Tibial nerve (tissue), 4 donors: ENCODE measurements at regions not wholly inside any gene's neighbourhood (a gene's known extent, or its start where the extent isn't known, plus 50 kb on each side); places are given as distances from the start of the nearest gene placed in this dataset.

Experiments
- DNase-seq, 2 donors: peaks; one replicate each; pipeline ENCODE4 v3.0.0-alpha.2; 2019; ENCODE audit warnings: low spot score in 2 of 2
- H3K27ac ChIP-seq, 4 donors: fragments of 200-600 bp; sonication (generic) in 3 of 4; one replicate each; pipeline ENCODE4 v1.5.1; 2017 to 2019; ENCODE audit warnings: mild to moderate bottlenecking in 1 of 4
- H3K27me3 ChIP-seq, 2 donors: fragments of 200-600 bp; sonication (generic) in 1 of 2; one replicate each; pipeline versions ENCODE4 v1.5.1 to v1.6.0; 2017 to 2019
- H3K36me3 ChIP-seq, 3 donors: fragments of 200-600 bp; sonication (generic); one replicate each; pipeline ENCODE4 v1.5.1; 2018 to 2019
- H3K4me1 ChIP-seq, 4 donors: fragments of 200-600 bp; sonication (generic) in 3 of 4; one replicate each; pipeline ENCODE4 v1.5.1; 2017 to 2019
- H3K4me3 ChIP-seq, 4 donors: fragments of 200-600 bp; sonication (generic) in 3 of 4; one replicate each; pipeline ENCODE4 v1.5.1; 2017 to 2019; ENCODE audit warnings: mild to moderate bottlenecking in 1 of 4, moderate library complexity in 1 of 4
- H3K9me3 ChIP-seq, 4 donors: fragments of 200-600 bp; sonication (generic) in 3 of 4; one replicate each; pipeline ENCODE4 v1.5.1; 2017 to 2019
- CTCF ChIP-seq, 5 experiments: fragments of 200-600 bp in 3 of 5; fragments of 450-650 bp in 2 of 5; sonication (generic) in 3 of 5; IDR thresholded peaks; one replicate each; pipeline ENCODE4 v1.5.1; 2016 to 2019; ENCODE audit warnings: antibody characterized with exemption in 5 of 5, mild to moderate bottlenecking in 3 of 5, moderate library complexity in 2 of 5
- EP300 ChIP-seq, 2 donors: sonication (generic); formaldehyde crosslinking; IDR thresholded peaks; one replicate each; pipeline ENCODE4 v1.6.1; 2017; ENCODE audit warnings: antibody characterized with exemption in 2 of 2, mild to moderate bottlenecking in 1 of 2
- POLR2A ChIP-seq, 2 donors: fragments of 450-650 bp; IDR thresholded peaks; one replicate each; pipeline ENCODE4 v1.6.1; 2017; ENCODE audit warnings: antibody characterized with exemption in 2 of 2, mild to moderate bottlenecking in 2 of 2, moderate library complexity in 2 of 2
- WGBS, 2 donors: methylation state at CpG; one replicate each; pipeline ENCODE4 v1.1.5; 2018; 5-methylcytosine and 5-hydroxymethylcytosine counted together

DNA sequence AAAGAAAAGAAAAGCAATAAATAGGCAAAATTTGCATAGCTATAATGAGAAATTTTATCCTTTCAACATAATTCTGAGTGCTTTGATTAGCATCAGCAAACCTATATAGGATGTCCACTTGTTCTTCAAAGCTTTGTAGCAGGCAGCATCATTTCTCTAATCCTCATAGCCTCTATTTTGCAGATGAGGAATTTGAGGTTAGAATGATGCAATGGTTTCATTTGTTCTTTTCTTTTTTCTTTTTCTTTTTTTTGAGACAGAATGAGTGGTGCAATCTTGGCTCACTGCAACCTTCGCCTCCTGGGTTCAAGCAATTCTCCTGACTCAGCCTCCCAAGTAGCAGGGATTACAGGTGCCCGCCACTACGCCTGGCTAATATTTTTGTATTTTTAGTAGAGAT, 594.4 kb downstream of the TOX3 start:
- Histone ChIP-seq H3K4me1 (no peaks in the 10 kb centered on the region), H3K27ac (no peak overlapping the region), H3K36me3 (no peaks in the 10 kb centered on the region), H3K4me3 (no peak overlapping the region), H3K9me3 (no peaks in the 10 kb centered on the region), H3K27me3 (no peaks in the 10 kb centered on the region)
- DNase-seq: no peak
- WGBS, 2 donors: 93 to 96% methylated on average over 3 of the region's 3 CpGs
- no peak for TF ChIP-seq CTCF (IDR thresholded peaks at IDR 0.05)
- TF ChIP-seq POLR2A (IDR thresholded peaks at IDR 0.05): no peak
- no peak for TF ChIP-seq EP300 (IDR thresholded peaks at IDR 0.05)

DNA sequence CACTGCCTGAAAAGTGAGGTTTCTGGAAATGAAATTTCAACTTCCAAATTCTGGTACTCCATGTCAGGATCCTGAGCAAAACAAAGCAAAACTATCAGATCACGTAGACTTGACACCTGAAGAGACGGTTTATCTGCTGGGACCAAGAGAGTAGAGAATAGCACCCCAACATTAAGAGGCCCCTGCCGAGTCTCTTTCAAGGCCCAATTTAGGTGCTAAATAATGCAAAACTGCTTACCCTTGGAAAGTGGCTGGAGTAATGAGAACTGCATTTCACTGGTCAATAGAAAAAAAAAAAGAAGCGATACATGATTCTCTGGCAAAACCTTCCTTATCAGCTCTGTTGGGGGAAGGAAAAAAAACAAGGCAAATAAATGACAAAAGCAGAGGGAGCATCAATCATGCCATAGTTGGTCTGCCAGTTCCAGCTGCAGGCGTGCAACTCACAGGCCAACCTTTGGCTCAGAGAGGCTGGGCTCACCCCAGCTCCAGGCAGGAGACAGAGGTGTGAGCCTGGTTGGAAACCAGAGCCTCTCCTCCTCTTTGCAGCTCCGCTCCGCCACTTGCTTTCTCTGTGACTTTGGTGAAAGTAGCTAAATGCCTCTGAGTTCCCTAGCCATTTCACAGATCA, 595.2 kb downstream of the TOX3 start:
- Histone ChIP-seq H3K4me1 (no peaks in the 10 kb centered on the region), H3K27ac (no peak overlapping the region), H3K27me3 (no peaks in the 10 kb centered on the region), H3K9me3 (no peaks in the 10 kb centered on the region), H3K36me3 (no peaks in the 10 kb centered on the region), H3K4me3 (no peak overlapping the region)
- WGBS, 2 donors: 73 to 74% methylated on average over 7 of the region's 7 CpGs
- DNase-seq: no peak
- no peak for TF ChIP-seq EP300 (IDR thresholded peaks at IDR 0.05)
- no peak for TF ChIP-seq POLR2A (IDR thresholded peaks at IDR 0.05)
- no peak for TF ChIP-seq CTCF (IDR thresholded peaks at IDR 0.05)

DNA sequence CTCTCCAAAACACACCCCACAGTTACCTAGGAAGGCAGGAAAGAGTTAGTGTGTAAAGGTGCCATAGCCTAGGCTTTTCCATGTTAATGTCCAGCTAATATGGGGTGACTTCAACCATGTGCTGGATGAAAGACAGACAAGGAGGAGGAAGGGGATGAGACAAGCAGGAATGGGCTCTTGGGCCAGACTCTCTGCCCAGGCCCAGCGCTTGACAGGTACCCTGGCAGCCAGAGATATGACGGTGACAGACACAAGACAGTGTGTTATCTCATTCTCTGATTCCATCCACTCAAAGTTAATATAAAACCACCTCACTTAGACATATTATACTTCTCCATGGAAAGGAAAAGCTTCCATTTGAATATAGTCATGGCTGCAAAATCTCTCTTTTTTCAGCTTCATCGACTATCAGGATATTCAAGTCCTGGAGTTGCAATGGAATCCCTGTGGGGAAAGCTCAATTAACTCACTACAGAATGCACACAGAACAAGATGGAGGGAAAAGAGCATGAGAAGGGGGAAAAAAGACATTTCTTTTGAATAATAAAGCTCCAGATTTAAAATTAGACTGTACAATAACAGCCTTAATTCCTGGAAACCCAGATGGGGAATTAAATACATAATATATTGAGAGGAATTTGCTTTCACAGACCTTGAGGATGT, 596.7 kb downstream of the TOX3 start:
- Histone ChIP-seq H3K36me3 (no peaks in the 10 kb centered on the region), H3K9me3 (no peaks in the 10 kb centered on the region), H3K4me1 (no peaks in the 10 kb centered on the region), H3K27ac (no peak overlapping the region), H3K4me3 (no peak overlapping the region), H3K27me3 (no peaks in the 10 kb centered on the region)
- no peak for TF ChIP-seq EP300 (IDR thresholded peaks at IDR 0.05)
- TF ChIP-seq CTCF (IDR thresholded peaks at IDR 0.05): no peak
- TF ChIP-seq POLR2A (IDR thresholded peaks at IDR 0.05): no peak
- no peak for DNase-seq
- 74 to 80% methylated on average over 3 of the region's 3 CpGs for WGBS, 2 donors

DNA sequence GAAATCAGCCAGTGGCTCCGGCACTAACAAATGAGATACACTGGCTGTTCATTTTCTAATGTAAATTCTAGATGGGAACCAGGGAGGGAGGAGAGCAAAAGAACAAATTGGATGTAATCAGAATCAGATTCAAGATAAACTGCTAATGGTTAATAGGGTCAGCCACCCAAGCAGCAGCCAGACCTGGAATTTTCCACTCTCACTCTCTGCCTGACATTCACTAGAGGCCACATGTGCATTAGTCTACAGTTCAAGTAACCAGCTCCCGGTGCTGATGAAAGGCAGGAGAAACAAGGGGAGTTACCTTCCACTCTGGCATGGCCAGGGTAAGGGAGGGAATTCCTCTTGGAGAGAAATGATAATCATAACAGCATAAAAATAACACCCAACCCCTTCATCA, 597.7 kb downstream of the TOX3 start:
- no peak for DNase-seq
- H3K27ac ChIP-seq: no peak overlapping the region
- no peak overlapping the region for H3K4me3 ChIP-seq
- H3K36me3 ChIP-seq: no peaks in the 10 kb centered on the region
- TF ChIP-seq POLR2A (IDR thresholded peaks at IDR 0.05) (no peak), EP300 (IDR thresholded peaks at IDR 0.05) (no peak), CTCF (IDR thresholded peaks at IDR 0.05) (no peak)
- no peaks in the 10 kb centered on the region for H3K4me1 ChIP-seq
- 49 to 55% methylated on average over 2 of the region's 2 CpGs for WGBS, 2 donors
- no peaks in the 10 kb centered on the region for H3K9me3 ChIP-seq
- no peaks in the 10 kb centered on the region for H3K27me3 ChIP-seq

- no peak overlapping the region for H3K4me3 ChIP-seq
- no peaks in the 10 kb centered on the region for H3K27me3 ChIP-seq
- no peak for TF ChIP-seq POLR2A (IDR thresholded peaks at IDR 0.05)
- TF ChIP-seq EP300 (IDR thresholded peaks at IDR 0.05): no peak
- TF ChIP-seq CTCF (IDR thresholded peaks at IDR 0.05): no peak
- no peak for DNase-seq
- no peaks in the 10 kb centered on the region for H3K36me3 ChIP-seq
- no peak overlapping the region for H3K27ac ChIP-seq
- no peaks in the 10 kb centered on the region for H3K9me3 ChIP-seq
- no peaks in the 10 kb centered on the region for H3K4me1 ChIP-seq
These were observed 605.5 kb downstream of the TOX3 start for GRCh38 chr16:51941412-51941811.
